HL-60 (cell line): ENCODE measurements at regions not wholly inside any gene's neighbourhood (a gene's known extent, or its start where the extent isn't known, plus 50 kb on each side); places are given as distances from the start of the nearest gene placed in this dataset.

Experiments
- DNase-seq, 2 experiments: peaks; one replicate each; pipeline ENCODE4 v3.0.0-alpha.2; 2010 to 2020; ENCODE audit warnings: low read depth in 1 of 2, low spot score in 1 of 2
- H3K27ac ChIP-seq: fragments of 250-450 bp; sonication (Bioruptor Pico); replicated peaks from 2 replicates; pipeline ENCODE4 v1.5.1; 2020; ENCODE audit warnings: mild to moderate bottlenecking, moderate library complexity
- H3K27me3 ChIP-seq: fragments of 250-450 bp; sonication (Bioruptor Pico); 2 replicates; pipeline ENCODE4 v1.5.1; 2021; ENCODE audit warnings: mild to moderate bottlenecking, moderate library complexity; ENCODE audit not compliant: insufficient read depth, poor library complexity, severe bottlenecking
- H3K4me3 ChIP-seq: replicated peaks from 2 replicates; pipeline ENCODE4 v1.5.1; 2011; ENCODE audit warnings: mild to moderate bottlenecking, control low read depth, low read length; ENCODE audit not compliant: insufficient read depth
- CTCF ChIP-seq: IDR thresholded peaks from one replicate; pipeline ENCODE4 v1.5.1; 2011; ENCODE audit warnings: low read length, control low read depth, inconsistent platforms; ENCODE audit not compliant: insufficient read depth
- GABPA ChIP-seq: IDR thresholded peaks from 2 replicates; pipeline ENCODE4 v1.6.1; 2012; ENCODE audit warnings: low read depth
- POLR2AphosphoS5 ChIP-seq: IDR thresholded peaks from 2 replicates; pipeline ENCODE4 v1.6.1; 2012; ENCODE audit warnings: low read depth
- REST ChIP-seq: IDR thresholded peaks from 2 replicates; pipeline ENCODE4 v1.6.1; 2012; ENCODE audit warnings: low read depth; ENCODE audit not compliant: insufficient replicate concordance
- SPI1 ChIP-seq: IDR thresholded peaks from 2 replicates; pipeline ENCODE4 v1.6.1; 2012; ENCODE audit warnings: low read depth, mild to moderate bottlenecking, borderline replicate concordance

- TF ChIP-seq SPI1, result no peak
- TF ChIP-seq GABPA, result no peak
- no peak for TF ChIP-seq CTCF
- TF ChIP-seq POLR2AphosphoS5, result no peak
- no peak for TF ChIP-seq REST
- no peaks in the 10 kb centered on the region for H3K27me3 ChIP-seq
- no peak for DNase-seq
Observed at GRCh38 chr5:154626876-154627557, 128.2 kb upstream of the LARP1 start.

GRCh38 chr5:154625031-154625430, 130.1 kb upstream of the LARP1 start:
- no peaks in the 10 kb centered on the region for H3K27me3 ChIP-seq
- TF ChIP-seq REST (no peak), SPI1 (no peak), CTCF (no peak), POLR2AphosphoS5 (no peak), GABPA (no peak)
- no peak for DNase-seq
- H3K27ac ChIP-seq, result no peak overlapping the region
- no peak overlapping the region for H3K4me3 ChIP-seq

More at GRCh38 chr5:154626876-154627557, 128.2 kb upstream of the LARP1 start:
- Histone ChIP-seq H3K4me3 (no peak overlapping the region), H3K27ac (no peak overlapping the region)

GRCh38 chr5:154624341-154624740, 130.8 kb upstream of the LARP1 start:
- no peak for DNase-seq
- no peak for TF ChIP-seq REST
- no peak for TF ChIP-seq SPI1
- no peak for TF ChIP-seq POLR2AphosphoS5
- TF ChIP-seq CTCF, result no peak
- Histone ChIP-seq H3K27ac (no peak overlapping the region), H3K27me3 (no peaks in the 10 kb centered on the region), H3K4me3 (no peak overlapping the region)
